Thymus (tissue), 11 donors: ENCODE measurements at regions not wholly inside any gene's neighbourhood (a gene's known extent, or its start where the extent isn't known, plus 50 kb on each side); places are given as distances from the start of the nearest gene placed in this dataset.

Source experiments
- DNase-seq, 9 donors: peaks; one replicate each; pipeline ENCODE4 v3.0.0-alpha.2; 2013; ENCODE audit warnings: low spot score in 9 of 9, low read depth in 6 of 9, missing footprints in 1 of 9
- H3K27ac ChIP-seq, 2 donors: one replicate each; pipeline ENCODE4 v1.5.1; 2013; ENCODE audit warnings: control low read depth in 1 of 2, low read depth in 1 of 2, low read length in 1 of 2, mild to moderate bottlenecking in 1 of 2, moderate library complexity in 1 of 2
- H3K27me3 ChIP-seq, 2 donors: one replicate each; pipeline ENCODE4 v1.5.1; 2013; ENCODE audit warnings: low read length in 1 of 2; ENCODE audit not compliant: control insufficient read depth in 2 of 2, insufficient read depth in 1 of 2
- H3K36me3 ChIP-seq, 2 donors: one replicate each; pipeline ENCODE4 v1.5.1; 2013; ENCODE audit warnings: low read length in 1 of 2, mild to moderate bottlenecking in 1 of 2, moderate library complexity in 1 of 2; ENCODE audit not compliant: control insufficient read depth in 2 of 2, insufficient read depth in 2 of 2
- H3K4me1 ChIP-seq, 2 donors: one replicate each; pipeline ENCODE4 v1.5.1; 2013; ENCODE audit warnings: low read length in 2 of 2; ENCODE audit not compliant: control insufficient read depth in 2 of 2, insufficient read depth in 2 of 2
- H3K4me3 ChIP-seq, 2 donors: one replicate each; pipeline ENCODE4 v1.5.1; 2013; ENCODE audit warnings: low read length in 2 of 2, control low read depth in 1 of 2, mild to moderate bottlenecking in 1 of 2
- H3K9me3 ChIP-seq, 2 donors: one replicate each; pipeline ENCODE4 v1.5.1; 2013; ENCODE audit warnings: low read length in 1 of 2, mild to moderate bottlenecking in 1 of 2; ENCODE audit not compliant: control insufficient read depth in 2 of 2, insufficient read depth in 1 of 2
- WGBS: extraction: QIAGEN DNeasy Blood & Tissue Kit; methylation state at CpG from one replicate; pipeline ENCODE4 v1.1.7; 2013; 5-methylcytosine and 5-hydroxymethylcytosine counted together
- donor health status: healthy.

DNA sequence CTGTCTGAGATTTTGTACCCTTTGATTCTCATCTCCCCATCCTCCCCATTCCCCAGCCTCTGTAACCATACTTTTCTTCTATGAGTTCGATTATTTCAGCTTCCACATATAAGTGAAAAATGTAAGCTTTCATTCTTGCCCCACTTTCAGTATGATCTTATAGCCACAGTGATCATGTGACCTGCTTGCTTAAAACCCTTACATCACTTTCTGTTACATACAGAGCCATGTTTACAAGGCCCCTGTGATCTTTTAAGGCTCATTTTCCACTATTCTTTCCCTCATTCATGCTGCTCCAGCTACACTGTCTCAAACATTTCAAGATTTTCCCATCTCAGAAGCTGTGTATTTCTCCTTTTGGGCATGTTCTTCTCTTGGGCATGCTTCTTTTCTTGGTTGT lies 147.7 kb downstream of the DCK start:
- Histone ChIP-seq H3K4me3 (no peak overlapping the region), H3K4me1 (no peaks in the 10 kb centered on the region), H3K27me3 (no peaks in the 10 kb centered on the region), H3K36me3 (no peaks in the 10 kb centered on the region), H3K9me3 (no peaks in the 10 kb centered on the region), H3K27ac (no peak overlapping the region)
- 92% methylated on average over 1 of the region's 1 CpG for WGBS
- DNase-seq: peak in 3 of 9 donors; percentile 2 to 27 (median 5)

DNA sequence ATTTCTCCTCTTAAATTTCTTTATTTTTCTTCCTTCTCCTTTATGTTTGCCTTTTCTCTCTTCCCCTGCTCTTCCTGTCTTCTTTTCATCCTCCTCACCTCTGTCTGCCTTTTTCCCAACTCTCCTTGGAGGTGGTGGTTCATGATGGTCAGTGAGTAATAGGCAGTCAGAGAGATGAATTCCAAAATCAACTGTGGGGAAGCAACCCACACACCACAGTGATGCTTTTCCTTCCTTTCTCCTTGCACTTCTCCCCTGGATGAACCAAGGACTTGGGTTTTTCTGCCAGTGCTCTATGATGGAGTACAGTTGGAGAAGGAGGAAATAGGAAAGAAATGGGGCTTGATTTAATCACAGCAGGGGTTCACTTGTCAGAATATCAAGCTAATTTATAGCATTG lies 153.8 kb downstream of the DCK start:
- H3K36me3 ChIP-seq: no peaks in the 10 kb centered on the region
- no peak overlapping the region for H3K4me3 ChIP-seq
- no peaks in the 10 kb centered on the region for H3K27me3 ChIP-seq
- H3K27ac ChIP-seq: no peak overlapping the region
- no peak for DNase-seq
- H3K9me3 ChIP-seq: no peaks in the 10 kb centered on the region
- H3K4me1 ChIP-seq: no peaks in the 10 kb centered on the region

DNA sequence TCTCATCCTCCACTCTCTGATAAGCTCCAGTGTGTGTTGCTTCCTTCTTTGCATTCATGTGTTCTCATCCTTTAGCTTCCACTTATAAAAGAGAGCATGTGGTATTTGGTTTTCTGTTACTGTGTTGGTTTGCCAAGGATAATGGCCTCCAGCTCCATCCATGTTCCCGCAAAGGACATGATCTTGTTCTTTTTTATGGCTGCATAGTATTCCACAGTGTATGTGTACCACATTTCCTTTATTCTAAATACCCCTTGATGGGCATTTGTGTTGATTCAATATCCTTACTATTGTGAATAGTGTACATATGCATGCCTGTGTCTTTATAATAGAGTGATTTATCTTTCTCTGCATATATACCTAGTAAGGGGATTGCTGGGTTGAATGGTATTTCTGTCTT lies 155.1 kb downstream of the DCK start:
- no peaks in the 10 kb centered on the region for H3K9me3 ChIP-seq
- no peak overlapping the region for H3K4me3 ChIP-seq
- no peaks in the 10 kb centered on the region for H3K36me3 ChIP-seq
- no peaks in the 10 kb centered on the region for H3K27me3 ChIP-seq
- no peaks in the 10 kb centered on the region for H3K4me1 ChIP-seq
- 94% methylated on average over 1 of the region's 1 CpG for WGBS
- H3K27ac ChIP-seq: no peak overlapping the region
- no peak for DNase-seq

DNA sequence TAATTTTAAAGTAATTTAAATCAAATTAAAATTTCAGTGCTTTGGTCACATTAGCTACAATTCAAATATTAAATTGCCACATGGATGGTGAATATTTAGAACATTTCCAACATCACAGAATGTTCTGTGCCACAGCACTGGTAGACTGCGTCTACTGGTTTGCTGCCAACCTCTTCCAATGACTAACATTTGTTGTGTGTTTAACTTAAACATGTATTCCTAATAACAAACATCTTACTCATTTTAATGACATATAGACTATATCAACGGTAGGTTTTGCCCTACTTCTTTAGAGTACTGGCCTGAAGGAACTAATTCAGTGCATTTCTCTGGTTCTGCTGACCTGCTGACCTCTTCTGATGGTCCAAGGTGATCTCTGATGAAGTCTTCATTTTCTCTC lies 157.6 kb downstream of the DCK start:
- no peaks in the 10 kb centered on the region for H3K4me1 ChIP-seq
- WGBS: 96% methylated on average over 2 of the region's 2 CpGs
- H3K36me3 ChIP-seq: no peaks in the 10 kb centered on the region
- no peaks in the 10 kb centered on the region for H3K27me3 ChIP-seq
- no peak overlapping the region for H3K4me3 ChIP-seq
- DNase-seq: no peak
- H3K27ac ChIP-seq: no peak overlapping the region
- H3K9me3 ChIP-seq: no peaks in the 10 kb centered on the region

DNA sequence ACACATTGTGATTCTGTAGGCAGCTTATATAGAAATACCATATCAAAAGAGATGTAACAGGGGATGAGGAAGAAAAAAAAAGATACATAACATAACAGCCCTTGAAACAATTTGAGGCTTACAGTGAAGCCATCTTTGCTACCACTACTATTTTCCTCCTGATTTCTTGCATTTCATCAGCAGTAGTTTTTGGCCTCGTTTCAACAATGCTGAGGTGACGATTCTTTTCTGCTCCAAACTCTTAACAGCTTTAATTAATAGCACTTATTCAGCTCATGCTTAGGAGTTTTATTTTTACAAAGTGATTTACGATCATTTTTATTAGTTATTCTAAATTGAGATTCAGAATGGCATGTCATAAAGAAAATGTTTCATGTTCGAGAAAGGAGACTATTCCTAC lies 163.2 kb downstream of the DCK start:
- Histone ChIP-seq H3K4me1 (no peaks in the 10 kb centered on the region), H3K27me3 (no peaks in the 10 kb centered on the region), H3K27ac (no peak overlapping the region), H3K9me3 (no peaks in the 10 kb centered on the region), H3K36me3 (no peaks in the 10 kb centered on the region), H3K4me3 (no peak overlapping the region)
- 69% methylated on average over 4 of the region's 4 CpGs for WGBS
- no peak for DNase-seq

DNA sequence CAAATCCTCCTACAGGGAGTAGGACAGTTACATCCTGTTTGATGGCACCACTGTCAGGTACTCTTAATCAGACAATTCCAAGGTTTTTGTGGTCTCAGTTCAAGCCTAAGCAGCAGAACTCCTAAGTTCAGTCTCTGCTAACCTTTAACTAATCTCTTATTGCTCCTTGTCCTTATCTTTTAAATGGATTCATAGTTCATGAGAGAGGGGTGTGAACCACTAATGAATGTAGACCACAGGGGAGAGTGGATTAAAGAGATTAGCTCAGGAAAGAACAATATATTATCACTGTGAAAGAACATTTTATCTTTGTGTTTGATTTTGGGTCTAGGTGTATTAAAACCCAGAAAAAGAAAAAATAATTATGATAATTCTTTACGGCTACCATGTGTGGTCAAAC lies 168.9 kb downstream of the DCK start:
- H3K27ac ChIP-seq: no peak overlapping the region
- H3K4me1 ChIP-seq: no peaks in the 10 kb centered on the region
- WGBS: 99% methylated on average over 1 of the region's 1 CpG
- no peaks in the 10 kb centered on the region for H3K27me3 ChIP-seq
- no peak for DNase-seq
- H3K9me3 ChIP-seq: no peaks in the 10 kb centered on the region
- H3K4me3 ChIP-seq: no peak overlapping the region
- H3K36me3 ChIP-seq: no peaks in the 10 kb centered on the region

DNA sequence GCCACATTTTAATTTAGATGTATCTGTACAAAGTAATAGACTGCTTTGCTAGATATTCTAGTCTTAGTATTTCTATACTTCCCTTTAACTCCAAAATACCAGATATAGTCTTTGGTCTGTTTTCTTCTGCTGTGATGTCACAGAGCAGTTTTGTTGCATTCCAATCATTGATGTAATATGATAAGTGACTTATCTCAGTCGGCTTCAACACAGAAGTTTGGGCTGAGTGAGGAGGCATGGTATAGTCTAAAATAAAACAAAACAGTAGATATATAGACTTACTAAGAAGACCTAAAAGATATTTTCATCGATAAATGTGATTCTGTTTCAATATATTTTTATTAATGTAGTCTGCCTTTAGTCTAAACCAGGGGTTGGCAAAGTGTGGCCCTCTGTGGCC lies 169.9 kb downstream of the DCK start:
- H3K9me3 ChIP-seq: no peaks in the 10 kb centered on the region
- 72% methylated on average over 2 of the region's 2 CpGs for WGBS
- H3K4me3 ChIP-seq: no peak overlapping the region
- H3K36me3 ChIP-seq: no peaks in the 10 kb centered on the region
- H3K27ac ChIP-seq: no peak overlapping the region
- DNase-seq: no peak
- no peaks in the 10 kb centered on the region for H3K4me1 ChIP-seq
- no peaks in the 10 kb centered on the region for H3K27me3 ChIP-seq

DNA sequence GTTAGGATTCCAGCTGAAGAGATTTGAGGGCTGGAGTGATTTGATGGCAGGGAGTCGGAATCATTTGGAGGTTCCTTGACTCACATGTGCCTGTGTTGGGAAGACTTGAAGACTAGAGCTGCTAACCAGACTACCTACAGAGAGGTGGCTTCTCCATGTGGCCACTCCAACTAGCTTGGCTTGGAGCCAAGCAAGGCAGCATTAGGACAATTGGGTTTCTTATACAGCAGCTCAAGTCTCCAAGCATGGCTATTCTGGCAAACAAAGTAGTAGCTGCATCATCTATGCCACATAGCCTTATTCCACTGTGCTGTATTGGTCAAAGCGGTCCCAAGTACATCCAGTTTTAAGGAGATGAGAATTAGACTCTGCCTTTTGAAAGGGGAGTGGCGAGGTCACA lies 171.7 kb upstream of the SLC4A4 start:
- no peak overlapping the region for H3K4me3 ChIP-seq
- H3K36me3 ChIP-seq: no peaks in the 10 kb centered on the region
- WGBS: 98% methylated on average over 3 of the region's 3 CpGs
- no peak for DNase-seq
- H3K27ac ChIP-seq: no peak overlapping the region
- H3K4me1 ChIP-seq: no peaks in the 10 kb centered on the region
- H3K27me3 ChIP-seq: no peaks in the 10 kb centered on the region
- H3K9me3 ChIP-seq: no peaks in the 10 kb centered on the region

DNA sequence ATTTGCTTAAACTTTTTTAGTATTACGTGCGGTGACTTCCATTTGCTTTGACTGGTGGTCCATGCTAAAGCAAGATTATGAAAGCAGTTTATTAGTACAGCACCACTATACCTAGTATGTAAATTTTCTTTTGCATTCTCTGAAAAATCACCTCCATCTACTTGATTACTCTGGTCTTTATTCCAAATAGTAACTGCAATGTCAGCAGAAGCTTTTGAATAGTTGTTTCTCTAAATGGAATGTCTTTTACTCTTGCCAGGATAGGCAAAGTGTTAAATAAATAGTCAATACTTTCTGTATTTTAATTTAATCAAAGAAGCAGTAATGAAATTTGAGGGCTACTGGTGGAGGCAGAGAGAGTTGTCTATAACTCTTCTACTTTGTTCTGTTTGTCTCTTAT lies 167.2 kb upstream of the SLC4A4 start:
- Histone ChIP-seq H3K36me3 (no peaks in the 10 kb centered on the region), H3K9me3 (peaks cover 0 to 4% of the 10 kb centered on the region in 2 donors), H3K4me1 (no peaks in the 10 kb centered on the region), H3K27me3 (no peaks in the 10 kb centered on the region), H3K4me3 (no peak overlapping the region), H3K27ac (no peak overlapping the region)
- DNase-seq: no peak
- over 99% methylated on average over 2 of the region's 2 CpGs for WGBS

DNA sequence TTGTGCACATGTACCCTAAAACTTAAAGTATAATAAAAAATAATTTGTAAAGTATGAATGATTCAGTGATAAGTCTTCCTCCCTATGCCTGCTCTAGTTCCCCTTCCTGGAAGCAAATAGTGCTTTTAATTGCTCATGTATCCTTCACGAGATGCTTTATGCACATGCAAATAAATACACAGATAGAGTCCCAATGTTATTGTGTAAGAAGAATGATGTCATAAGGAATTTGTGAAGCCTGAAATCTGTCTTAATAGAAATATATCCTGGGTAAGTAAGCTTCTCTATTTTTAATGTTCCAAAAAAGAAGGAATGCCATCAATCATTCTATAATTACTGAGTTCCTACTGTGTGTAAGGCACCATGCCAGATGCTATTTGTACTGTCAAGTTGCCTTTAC lies 157.5 kb upstream of the SLC4A4 start:
- Histone ChIP-seq H3K27me3 (peaks cover 2 to 17% of the 10 kb centered on the region in 2 donors), H3K27ac (no peak overlapping the region), H3K9me3 (no peaks in the 10 kb centered on the region), H3K4me3 (no peak overlapping the region), H3K4me1 (peaks cover 0 to 5% of the 10 kb centered on the region in 2 donors), H3K36me3 (no peaks in the 10 kb centered on the region)
- WGBS: 94% methylated on average over 1 of the region's 1 CpG
- DNase-seq: no peak
